ENCODE measurements at regions not wholly inside any gene's neighbourhood (a gene's known extent, or its start where the extent isn't known, plus 50 kb on each side); places are given as distances from the start of the nearest gene placed in this dataset.

GRCh38 chr1:21340230-21340945 is 50.1 kb upstream of the ECE1 start:
- Histone ChIP-seq H2AFZ (ENCODE audit: low read length) (no peak overlapping the region), H3K79me2 (ENCODE audit: insufficient read depth, low read length) (no peaks in the 10 kb centered on the region), H3K9ac (ENCODE audit: low read length) (no peak overlapping the region), H3K4me2 (ENCODE audit: low read length) (no peak overlapping the region), H3K27me3 (ENCODE audit: insufficient read depth, low read length) (no peaks in the 10 kb centered on the region; the same call in 1 of the 2 replicates), H3K9me2 (ENCODE audit: low read depth, low read length) (no peaks in the 10 kb centered on the region), H3F3A (ENCODE audit: insufficient read depth, low read length) (no peaks in the 10 kb centered on the region), H3K36me3 (ENCODE audit: insufficient read depth, low read length) (no peaks in the 10 kb centered on the region), H3K4me1 (ENCODE audit: insufficient read depth, low read length, severe bottlenecking) (peaks cover 78% of the 10 kb centered on the region), H3K9me3 (ENCODE audit: low read length) (no peaks in the 10 kb centered on the region), H3K4me3 (ENCODE audit: low read depth, low read length, poor library complexity, severe bottlenecking) (no peak overlapping the region), H4K20me1 (ENCODE audit: insufficient read depth, low read length) (no peaks in the 10 kb centered on the region), H3K27ac (ENCODE audit: low read depth, low read length, poor library complexity, severe bottlenecking) (no peak overlapping the region)
- no peak for TF ChIP-seq EZH2 (IDR thresholded peaks at IDR 0.05; ENCODE audit: borderline replicate concordance, low read length)
- TF ChIP-seq CTCF (IDR thresholded peaks at IDR 0.05; ENCODE audit: low read length): no peak
